ENCODE measurements at regions not wholly inside any gene's neighbourhood (a gene's known extent, or its start where the extent isn't known, plus 50 kb on each side); places are given as distances from the start of the nearest gene placed in this dataset.

DNA sequence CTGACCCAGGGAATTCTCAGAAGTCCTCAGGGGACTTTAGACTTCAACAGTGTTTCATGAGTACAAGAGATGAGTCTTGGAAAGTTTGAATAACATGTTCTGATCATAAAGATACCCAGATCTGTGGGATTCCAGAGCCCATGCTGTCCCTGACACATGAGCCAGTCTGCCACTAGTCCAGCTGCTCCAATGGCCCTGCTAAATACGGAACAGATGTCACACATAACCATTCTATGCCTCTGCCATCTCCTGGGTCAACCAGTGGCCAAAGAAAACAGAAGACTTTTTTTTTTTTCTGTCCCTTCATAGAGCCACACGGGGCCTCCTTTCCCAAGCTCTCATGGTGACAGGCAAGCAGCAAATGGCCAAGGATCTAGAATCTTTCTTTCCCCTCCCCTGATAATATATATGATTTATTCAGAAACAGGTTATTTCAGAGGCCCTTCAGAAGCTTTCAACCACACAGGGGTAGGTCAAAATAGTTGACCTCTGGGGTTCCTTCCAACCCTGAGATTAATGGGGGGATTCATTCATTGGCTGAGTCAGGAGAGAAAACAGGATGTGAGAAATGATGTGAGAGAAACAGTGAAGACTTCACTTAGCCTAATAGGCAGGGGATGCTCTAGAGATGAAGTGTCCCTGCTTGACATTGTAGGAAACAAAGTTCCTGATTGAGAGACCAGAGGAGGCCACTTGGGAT, 367.7 kb downstream of the CDK5RAP2 start:
- DNase-seq: no peak

- DNase-seq: no peak
Measured at GRCh38 chr9:120210274-120210673, 369.7 kb downstream of the CDK5RAP2 start.

DNA sequence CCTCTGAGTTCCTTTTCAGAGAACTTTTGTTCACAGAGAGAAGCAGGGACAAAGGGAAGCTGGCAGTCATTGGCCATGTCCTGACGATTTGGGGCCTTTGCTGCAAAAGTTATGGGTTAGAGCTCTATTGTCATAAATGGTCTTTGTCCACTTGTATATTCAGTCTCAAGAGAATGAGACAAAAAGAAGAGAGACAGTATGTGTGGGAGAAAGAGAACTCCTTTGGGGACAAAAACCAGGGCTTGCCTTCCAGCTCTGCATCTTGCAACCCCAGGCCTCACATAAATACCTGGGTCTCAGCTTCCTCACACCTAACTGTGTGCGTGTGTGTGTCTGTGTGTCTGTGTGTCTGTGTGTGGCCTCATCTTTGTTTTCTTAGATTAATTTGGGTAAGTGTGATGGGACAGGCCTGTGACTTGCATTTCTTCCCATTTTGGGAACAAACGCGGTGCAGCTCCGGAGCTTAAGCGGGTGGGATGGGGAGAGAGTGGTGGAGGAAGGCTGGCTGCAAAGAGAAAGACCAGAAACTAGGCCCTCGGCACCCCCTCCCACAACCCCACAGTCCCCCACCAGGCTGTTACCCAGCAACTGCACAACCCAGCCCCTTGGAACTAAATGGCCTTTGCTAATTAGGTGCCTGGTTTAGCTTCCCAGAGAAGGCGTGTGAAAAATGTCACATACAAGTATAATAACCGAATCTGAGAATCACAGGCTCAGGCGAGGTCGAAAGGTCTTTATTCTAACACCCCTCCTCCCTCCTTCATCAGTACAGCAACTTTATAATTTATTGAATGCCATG, 376.9 kb downstream of the CDK5RAP2 start:
- no peak for DNase-seq

GRCh38 chr9:120198027-120198426, 381.9 kb downstream of the CDK5RAP2 start:
- peak; percentile 11 for DNase-seq

DNA sequence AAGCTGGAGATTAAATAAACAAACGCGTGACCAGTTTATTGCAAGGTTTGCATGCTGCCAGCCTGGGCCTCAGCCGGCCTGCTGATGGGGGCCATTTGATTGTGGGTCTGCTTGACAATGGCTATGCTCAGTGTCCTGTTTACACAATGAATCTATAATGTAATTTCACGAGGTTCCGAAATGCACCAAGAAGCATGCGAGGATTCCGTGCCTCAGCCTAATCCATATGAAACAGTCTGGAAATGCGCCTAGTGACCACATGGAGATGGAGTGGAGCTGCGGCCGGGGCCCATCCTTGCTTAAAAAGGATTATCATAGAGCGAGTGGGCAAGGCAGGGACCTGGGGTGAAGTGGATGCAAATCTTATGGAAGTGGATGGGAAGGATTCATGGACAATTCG, 382.4 kb downstream of the CDK5RAP2 start:
- DNase-seq: peak; percentile 19

DNA sequence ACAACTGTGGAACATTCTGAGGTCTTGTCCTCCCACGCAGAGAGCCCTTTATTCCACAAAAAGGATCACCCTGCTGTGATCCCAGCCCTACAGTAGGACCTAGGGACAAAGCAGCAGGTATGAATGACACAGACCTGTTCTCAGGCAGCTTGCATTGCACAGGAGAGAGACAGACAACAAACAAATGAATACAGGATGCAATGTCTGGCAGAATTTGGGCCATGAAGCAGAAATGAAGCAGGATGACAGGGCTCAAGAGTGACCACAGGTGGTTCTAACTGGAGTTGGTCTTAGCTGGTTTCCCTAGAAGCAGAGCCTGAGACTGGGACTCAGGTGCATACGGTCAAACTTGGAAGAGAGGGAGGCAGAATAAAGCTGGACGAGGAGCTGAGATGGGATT, 388.8 kb downstream of the CDK5RAP2 start:
- no peak for DNase-seq

DNA sequence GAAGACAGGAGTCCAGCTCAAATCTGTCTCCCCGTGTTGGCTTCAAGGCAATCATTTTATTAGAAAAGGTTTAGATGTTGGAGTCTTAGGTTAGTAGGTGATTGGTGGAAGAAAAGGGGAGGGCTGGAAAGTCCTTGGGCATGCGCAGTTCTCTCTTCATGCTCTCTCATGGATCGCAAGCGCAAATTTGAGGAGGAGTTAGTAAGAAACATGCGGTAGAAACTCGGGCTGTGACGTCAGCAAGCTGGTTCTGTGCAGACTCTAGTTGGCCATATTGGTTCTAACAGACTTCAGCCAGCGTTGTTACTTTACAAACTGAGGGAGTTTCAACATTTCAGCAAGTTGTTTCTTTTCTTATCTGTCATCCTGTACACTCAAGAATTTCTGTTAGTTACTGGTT, 392.2 kb downstream of the CDK5RAP2 start:
- DNase-seq: no peak

DNA sequence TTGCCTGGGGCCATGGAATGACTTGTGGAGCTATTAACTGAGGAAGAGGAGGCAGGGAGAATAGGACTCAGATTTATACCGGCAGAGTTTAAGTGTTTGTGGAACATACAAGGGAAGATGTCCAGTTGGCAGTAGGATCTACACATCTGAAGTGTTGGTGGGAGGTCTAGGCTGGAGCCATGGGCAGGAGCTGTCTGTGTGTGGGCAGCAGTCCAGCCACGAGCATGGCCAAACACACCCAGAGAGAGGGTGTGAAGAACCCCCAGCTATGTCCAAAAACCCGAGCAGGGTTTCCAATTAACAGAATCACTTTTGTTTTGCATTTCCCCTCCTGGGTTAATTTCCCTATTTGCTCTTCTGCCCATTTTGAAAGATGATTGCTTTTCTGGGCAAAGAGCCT, 393.7 kb downstream of the CDK5RAP2 start:
- peak; percentile 64 for DNase-seq

- no peak for DNase-seq
Measured at GRCh38 chr9:120184266-120184665, 395.7 kb downstream of the CDK5RAP2 start.

GRCh38 chr9:120183615-120184014, 396.4 kb downstream of the CDK5RAP2 start:
- DNase-seq: no peak

GRCh38 chr9:120182011-120182410, 398.0 kb downstream of the CDK5RAP2 start:
- no peak for DNase-seq

- no peak for DNase-seq
Measured at GRCh38 chr9:120177121-120177520, 402.8 kb downstream of the CDK5RAP2 start.

GRCh38 chr9:120175031-120175430, 404.9 kb downstream of the CDK5RAP2 start:
- DNase-seq: peak; percentile 28

GRCh38 chr9:120161776-120162175, 418.2 kb downstream of the CDK5RAP2 start:
- DNase-seq: no peak

DNA sequence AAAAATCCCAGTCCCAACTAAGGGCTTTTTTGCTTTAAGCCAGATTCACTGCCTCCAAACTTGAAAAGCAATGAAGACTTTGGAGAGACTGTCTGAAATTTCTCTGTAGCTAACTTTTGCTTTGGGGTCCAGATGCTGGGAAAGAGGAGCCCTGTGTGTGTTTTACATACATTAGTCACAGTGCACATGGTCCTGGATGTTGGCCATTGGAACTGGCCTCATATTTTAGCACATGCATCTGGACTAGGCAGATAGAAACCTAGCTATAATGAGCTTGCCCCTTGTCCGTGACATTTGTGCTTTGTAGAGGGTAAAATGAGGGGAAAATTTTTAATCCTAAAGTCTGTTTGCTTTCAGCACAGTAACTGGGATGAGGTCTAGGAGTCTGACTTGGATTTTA, 421.7 kb downstream of the CDK5RAP2 start:
- DNase-seq: no peak

DNA sequence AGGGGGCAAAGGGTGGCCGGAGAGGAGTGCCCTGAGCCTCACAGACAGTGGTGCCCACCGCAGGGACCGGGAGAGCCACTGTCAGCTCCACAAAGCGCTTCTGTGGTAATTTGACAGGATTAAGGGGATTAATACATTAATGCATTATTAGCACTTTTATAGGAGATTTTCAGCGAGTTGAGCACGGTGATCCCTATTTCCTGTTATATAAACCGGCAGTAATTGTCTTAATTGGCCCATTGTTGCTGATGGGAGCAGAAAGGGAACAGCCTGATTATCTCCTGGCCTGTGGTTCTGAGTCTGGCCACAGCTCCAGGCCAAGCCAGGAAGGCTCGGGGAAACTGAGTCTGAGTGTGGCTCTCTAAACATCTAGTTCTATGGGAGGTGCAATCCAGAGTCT, 423.6 kb downstream of the CDK5RAP2 start:
- no peak for DNase-seq

DNA sequence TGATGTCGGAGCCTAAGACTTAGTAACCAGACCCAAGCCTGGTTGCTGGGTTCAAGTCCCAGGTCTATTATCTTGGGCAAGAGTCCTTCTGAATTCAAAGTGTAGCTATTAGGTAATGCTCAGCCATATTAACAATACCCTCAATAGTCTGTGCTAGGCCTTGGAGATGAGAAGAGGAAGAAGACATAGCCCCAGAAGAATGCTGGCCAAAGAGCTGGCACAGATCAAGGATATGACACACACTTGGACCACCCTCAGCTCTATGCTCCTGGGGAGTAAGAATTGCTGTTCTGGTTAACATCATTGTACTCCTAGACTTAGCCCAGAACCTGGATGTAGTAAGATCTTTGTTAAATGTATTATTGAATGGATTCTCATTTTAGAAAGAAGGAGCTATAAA, 426.7 kb downstream of the CDK5RAP2 start:
- no peak for DNase-seq

GRCh38 chr9:120152295-120152694, 427.7 kb downstream of the CDK5RAP2 start:
- peak; percentile 37 for DNase-seq

DNA sequence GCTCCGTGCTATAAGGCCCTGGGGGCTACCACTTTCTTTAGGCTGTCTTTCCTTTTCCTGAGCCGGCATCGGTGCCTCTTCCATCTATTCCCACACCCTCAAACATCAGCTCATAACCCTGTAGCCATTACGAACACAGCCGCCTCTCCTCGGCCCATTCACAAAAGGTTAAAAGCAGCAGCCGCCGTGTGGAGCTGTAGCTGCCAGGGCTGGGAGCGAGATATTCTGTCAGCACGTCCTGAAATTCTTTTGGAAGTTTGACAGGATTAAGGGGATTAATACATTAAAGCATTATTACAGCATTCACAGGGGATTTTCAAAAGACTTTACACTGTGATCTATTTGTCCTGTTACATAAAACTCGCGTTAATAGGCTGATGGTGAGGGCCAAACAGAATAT, 428.2 kb downstream of the CDK5RAP2 start:
- no peak for DNase-seq

GRCh38 chr9:120151149-120151548, 428.8 kb downstream of the CDK5RAP2 start:
- no peak for DNase-seq

GRCh38 chr9:120138955-120139354, 441.0 kb downstream of the CDK5RAP2 start:
- no peak for DNase-seq

GRCh38 chr9:120137186-120137840, 442.7 kb downstream of the CDK5RAP2 start:
- DNase-seq: no peak

GRCh38 chr9:120136696-120137095, 443.3 kb downstream of the CDK5RAP2 start:
- DNase-seq: no peak

DNA sequence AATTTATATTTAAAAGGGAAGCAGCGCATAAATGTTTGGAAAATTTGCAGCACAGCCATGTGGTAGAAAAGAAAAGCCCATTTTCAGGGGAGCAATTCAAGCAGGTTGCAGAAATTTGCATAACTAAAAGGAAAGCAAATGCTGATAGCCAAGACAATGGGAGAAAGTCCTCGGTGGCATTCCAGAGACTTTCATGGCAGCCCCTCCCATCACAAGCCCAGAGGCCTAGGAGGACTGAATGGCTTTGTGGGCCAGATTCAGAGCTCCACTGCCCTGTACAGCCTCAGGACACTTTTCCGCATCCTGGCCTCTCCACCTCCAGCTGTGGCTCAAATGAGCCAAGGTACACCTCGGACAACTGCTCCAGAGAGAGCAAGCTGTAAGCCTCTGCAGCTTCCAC, 462.9 kb downstream of the CDK5RAP2 start:
- DNase-seq: no peak

Data from COR-L47 (cell line).